ELF-1 (cell line): ENCODE measurements at regions not wholly inside any gene's neighbourhood (a gene's known extent, or its start where the extent isn't known, plus 50 kb on each side); places are given as distances from the start of the nearest gene placed in this dataset.
"Not testable (repeated sequence)": the region's sequence is repeated elsewhere in the genome, so short reads cannot be mapped to it uniquely, and the experiment has no call there.

Source experiments
- DNase-seq: peaks from one replicate; pipeline ENCODE4 v3.0.0-alpha.2; 2016; ENCODE audit warnings: low read depth, low spot score

DNA sequence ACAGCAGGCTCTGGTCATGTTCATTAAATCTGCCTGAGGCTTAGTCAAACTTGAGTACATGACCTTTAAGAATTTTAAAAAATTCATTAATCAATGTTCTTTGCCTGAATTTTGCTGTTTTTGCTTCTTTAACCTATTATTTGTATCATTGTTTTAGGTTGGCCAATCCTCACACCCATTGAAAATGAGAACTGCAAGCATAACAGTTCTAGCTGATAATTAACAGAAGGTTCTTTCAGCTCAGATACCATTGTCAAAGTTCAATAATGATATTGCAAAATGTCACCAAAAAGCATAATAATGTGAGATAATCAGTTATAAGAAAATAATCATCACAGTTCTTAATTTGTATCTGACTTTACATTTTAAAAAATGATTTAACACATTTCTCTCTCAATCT, 583.1 kb downstream of the TFAP2A start:
- DNase-seq: no peak

DNA sequence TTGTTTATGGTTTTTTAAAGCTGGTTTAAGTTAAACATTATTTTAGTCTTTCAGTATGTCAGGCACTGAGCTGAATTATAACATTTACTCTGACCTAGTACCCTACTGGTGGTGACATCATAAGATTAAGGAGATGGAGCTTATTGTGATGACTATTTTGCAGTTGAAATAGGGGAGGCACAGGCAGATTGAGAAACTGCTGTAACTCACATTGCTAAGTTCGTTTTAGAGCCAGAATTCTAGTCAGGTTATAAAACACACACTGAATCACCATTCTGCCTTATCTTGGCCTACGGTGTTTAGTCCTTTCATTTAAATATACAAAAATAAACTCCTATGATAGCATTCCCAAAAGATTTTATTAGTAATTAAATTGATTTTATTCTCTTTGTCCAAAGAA, 584.1 kb downstream of the TFAP2A start:
- no peak for DNase-seq

DNA sequence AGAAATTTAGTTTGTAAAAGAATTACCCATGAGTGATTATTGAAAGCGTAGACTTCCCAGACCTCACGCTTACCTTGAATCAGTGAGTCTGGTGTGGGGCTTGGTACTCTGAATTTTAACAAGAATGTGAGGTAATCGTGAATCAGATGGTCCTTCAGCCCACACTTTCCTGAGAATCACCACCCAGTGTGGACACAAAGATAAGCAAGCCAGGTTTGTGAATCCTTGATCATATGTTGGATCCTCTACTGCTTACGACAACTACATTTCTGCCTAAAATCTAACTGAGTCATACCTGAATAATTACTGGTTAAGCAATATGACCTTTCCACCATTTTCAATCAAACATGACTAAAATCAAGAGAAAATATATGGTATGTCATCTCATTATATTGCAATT, 589.3 kb downstream of the TFAP2A start:
- DNase-seq: no peak

DNA sequence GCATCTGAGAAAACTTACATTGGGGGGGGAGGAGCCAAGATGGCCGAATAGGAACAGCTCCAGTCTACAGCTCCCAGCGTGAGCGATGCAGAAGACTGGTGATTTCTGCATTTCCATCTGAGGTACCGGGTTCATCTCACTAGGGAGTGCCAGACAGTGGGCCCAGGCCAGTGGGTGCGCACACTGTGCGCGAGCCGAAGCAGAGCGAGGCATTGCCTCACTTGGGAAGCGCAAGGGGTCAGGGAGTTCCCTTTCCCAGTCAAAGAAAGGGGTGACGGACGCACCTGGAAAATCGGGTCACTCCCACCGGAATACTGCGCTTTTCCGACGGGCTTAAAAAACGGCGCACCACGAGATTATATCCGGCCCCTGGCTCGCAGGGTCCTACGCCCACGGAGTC, 604.1 kb downstream of the TFAP2A start:
- peak; percentile 23 for DNase-seq

GRCh38 chr6:9810286-9810685, 604.6 kb downstream of the TFAP2A start:
- peak; percentile 55 for DNase-seq

DNA sequence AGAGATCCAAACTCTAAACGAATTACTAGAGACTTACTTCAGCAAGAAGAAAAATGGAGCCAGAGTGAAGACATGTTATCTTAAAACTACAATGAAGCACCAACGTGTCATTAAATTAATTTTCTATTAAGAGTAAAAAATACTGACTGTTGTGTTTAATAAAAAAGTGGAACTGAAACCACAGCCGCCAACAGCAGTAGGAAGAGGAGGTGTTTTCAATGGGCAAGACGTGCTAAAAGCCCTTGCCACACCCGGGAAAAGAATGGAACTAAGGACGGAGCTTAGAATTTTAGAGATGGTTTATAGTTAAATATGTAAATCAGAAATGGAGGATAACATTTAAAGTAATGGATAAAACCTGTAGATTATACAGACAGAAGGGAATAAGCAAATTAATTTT, 608.7 kb downstream of the TFAP2A start:
- DNase-seq: no peak

DNA sequence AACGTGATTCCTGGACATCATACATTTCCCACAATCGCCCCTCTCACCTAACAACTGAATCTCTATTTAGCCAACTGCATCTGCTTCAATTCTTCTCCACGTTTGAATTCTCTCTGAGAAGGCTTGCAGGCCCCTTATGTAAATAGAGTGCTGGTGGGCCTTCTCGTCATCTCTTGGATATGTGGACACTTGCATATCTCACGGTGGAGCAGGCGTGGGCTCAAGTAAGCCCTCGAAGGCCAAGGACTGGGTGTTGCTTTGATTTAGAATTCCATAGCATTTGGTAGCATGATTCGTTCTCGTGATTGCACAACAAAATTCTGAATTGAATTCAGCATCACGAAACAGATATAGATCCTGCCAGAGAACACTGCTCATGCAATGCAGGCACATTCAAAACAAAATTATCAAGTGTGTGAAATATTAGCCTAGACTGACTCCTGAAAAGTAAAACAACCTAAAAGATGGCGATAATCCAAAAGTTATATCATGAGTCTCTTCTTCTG, 613.6 kb downstream of the TFAP2A start:
- DNase-seq: no peak

DNA sequence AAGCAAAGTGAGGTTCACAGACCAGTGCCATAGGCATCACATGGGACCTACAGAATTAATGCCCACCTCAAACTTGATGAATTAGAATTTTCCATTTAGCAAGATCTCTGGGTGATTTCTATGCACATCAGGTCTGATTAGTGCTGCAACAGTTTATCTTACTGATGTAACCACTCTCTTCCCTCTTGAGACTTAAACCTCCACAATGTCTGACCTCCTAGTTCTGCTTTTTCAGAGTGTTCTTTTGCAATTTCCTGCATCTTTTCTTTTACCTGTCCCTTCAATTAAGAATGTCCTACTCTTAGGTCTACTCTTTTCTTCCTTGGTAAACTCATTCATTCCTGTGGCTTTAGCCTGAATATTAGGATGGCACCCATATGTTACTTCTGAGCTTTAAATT, 615.3 kb downstream of the TFAP2A start:
- no peak for DNase-seq

- DNase-seq: no peak
These were observed 618.0 kb downstream of the TFAP2A start for GRCh38 chr6:9796827-9797226.

DNA sequence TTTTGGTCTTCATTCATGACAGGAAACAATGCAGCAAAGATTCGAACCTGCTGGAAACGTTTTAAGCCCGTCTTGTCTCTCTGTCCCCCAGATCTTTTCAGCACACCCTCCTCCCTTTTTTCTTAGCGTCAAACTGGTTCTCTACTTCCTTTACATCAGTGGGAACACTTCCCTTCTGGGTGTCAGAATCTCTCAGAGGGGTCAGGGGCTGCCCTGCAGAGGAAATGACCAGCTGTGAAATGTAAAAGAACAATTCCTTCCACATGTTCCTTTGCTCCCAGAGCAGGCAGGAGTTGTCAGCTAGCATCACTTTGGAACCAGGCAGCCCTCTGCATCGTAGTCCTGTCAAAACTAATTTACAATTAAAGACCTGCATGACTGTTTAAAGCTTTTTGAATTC, 619.0 kb downstream of the TFAP2A start:
- DNase-seq: no peak

- peak; percentile 49 for DNase-seq
These were observed 625.7 kb downstream of the TFAP2A start for GRCh38 chr6:9789201-9789600.

DNA sequence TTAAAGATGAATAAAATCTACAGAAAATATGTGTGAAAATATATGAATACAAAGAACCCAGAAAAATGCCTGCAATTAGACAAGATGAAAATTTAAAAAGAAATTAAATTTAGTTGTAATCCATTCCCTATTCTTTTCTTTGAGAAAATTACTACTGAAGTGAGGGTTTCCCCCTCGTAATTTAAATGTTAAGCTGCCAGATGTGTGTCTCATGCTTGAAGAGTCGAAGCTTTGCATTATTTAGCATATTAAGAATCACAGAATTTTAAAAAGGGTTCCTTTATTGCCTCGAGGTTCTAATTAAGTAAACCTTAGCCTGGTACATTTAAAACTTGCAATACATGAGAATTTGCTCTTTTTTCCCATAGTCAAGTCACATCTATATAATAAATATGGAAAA, 630.1 kb downstream of the TFAP2A start:
- no peak for DNase-seq

GRCh38 chr6:9783567-9783966, 631.3 kb downstream of the TFAP2A start:
- DNase-seq: no peak

- peak; percentile 56 for DNase-seq
These were observed 648.5 kb downstream of the TFAP2A start for GRCh38 chr6:9766240-9766915.

DNA sequence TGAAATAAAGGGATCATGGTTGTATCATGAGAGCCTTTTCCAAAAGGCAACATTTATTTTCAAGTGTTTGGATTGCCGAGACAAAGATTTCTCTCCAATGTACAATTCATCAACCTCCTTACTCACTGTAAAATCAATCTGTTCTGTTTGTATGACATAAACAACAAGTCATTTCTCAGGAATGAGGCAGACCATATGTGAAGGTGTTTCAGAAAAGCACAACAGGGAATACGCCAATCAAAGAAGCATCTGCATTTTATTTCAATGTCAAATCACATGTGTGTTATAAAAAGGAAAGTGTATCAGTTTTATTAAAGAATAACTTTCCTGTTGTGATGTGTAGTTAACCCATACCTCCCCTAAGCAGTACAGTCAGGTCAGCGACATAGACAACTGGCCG, 653.7 kb downstream of the TFAP2A start:
- no peak for DNase-seq

GRCh38 chr6:9754515-9754914, 660.4 kb downstream of the TFAP2A start:
- DNase-seq: no peak

- DNase-seq: no peak
These were observed 668.9 kb downstream of the TFAP2A start for GRCh38 chr6:9745966-9746365.

DNA sequence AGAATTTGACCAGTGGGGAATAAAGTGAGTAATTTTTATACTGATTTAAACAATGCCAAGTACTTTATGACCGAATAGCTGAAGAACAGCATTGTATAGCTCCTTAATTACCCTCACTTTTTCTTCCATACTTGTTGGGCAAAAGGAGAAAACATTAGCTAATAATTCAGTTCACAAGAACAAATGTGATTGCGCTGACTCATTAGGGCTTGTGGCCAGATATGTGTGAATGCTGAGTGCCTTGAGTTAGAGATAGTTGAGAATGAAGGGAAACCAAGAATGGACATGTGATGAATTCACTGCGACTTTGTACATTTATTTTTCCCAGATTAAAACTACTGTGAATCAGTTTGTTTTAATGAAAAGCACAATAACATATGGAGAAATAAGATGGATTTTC, 669.4 kb downstream of the TFAP2A start:
- no peak for DNase-seq

GRCh38 chr6:9744119-9744518, 670.8 kb downstream of the TFAP2A start:
- DNase-seq: no peak

GRCh38 chr6:9732056-9732455, 682.8 kb downstream of the TFAP2A start:
- DNase-seq: no peak

- not testable (repeated sequence) for DNase-seq
These were observed 689.1 kb downstream of the TFAP2A start for GRCh38 chr6:9725776-9726175.

GRCh38 chr6:9717568-9717967, 697.3 kb downstream of the TFAP2A start:
- no peak for DNase-seq

GRCh38 chr6:9711365-9711764, 703.5 kb downstream of the TFAP2A start:
- DNase-seq: no peak

DNA sequence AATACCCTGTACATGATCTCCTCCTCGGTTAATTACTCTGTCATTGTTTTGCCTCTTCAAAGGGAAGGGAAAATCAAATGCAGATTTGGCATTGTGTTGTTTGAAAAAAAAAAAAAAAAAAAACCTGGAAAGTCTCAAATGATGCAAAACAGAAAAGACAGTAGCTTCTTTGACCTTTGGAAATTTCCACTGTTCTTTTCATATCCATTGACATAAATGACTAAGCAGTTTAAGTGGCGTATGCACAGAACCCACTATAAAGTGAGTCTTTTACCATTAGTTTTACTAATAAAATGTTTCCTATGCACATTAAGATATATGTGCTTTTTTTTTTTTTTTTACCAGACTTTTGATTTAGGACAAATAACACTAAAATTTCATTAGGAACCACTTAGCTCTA, 704.3 kb downstream of the TFAP2A start:
- DNase-seq: no peak
